NCI-H2081 (cell line): ENCODE measurements at regions not wholly inside any gene's neighbourhood (a gene's known extent, or its start where the extent isn't known, plus 50 kb on each side); places are given as distances from the start of the nearest gene placed in this dataset.

Source experiments
- DNase-seq, 2 experiments: peaks; one replicate each; lab custom pipeline; 2025; lab: John Stamatoyannopoulos, UW

DNA sequence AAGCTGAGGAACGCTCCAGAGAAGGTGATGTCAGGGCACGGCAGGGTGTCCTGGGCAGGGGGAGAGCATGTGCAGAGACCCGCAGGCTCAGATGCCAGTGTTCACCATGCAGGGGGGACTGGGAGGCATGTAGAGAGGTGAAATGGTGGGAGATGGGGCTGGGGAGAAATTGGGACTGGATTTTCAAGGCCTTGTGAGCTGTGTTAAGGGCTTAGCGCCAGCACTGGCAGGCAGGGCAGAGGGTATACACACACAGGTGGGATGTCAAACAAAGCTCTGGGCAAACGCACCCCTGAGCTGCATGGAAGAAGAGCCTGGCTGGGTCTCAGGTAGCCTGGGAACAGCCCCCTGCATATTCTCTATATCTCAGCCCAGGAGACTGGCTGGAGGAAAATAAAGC, 282.7 kb downstream of the SHQ1 start:
- DNase-seq: no peak

DNA sequence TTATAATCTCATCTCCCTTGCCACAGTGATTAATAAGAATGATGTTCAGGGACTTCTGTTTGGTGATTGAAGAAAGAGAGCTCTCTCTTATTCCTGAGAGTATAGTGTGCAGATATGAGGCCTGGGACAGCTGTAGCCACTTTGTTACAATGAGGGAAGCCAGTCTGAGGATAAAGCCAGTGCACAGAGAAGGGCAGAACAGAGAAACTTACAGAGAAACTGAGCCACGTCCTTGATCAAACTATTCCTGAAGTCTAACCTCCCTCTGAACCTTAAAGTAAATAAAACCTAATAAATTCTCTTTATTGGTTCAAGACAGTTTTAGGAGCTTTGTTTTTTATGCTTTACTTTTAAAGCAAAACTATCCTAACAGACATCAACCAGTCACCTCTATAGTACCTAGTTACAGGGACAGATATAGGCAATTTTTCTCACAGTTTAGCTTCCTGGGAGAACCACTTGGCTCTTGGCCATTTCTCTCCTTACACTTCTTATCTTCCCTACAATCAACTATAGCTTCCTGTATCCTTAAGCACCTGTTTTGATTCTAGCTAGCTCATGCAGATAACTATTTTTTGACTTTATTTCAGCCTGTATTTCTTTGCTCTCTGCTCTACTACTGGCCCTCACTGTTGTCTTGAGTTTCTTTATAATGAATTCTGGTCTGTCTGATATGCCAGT, 284.4 kb downstream of the SHQ1 start:
- DNase-seq: no peak

DNA sequence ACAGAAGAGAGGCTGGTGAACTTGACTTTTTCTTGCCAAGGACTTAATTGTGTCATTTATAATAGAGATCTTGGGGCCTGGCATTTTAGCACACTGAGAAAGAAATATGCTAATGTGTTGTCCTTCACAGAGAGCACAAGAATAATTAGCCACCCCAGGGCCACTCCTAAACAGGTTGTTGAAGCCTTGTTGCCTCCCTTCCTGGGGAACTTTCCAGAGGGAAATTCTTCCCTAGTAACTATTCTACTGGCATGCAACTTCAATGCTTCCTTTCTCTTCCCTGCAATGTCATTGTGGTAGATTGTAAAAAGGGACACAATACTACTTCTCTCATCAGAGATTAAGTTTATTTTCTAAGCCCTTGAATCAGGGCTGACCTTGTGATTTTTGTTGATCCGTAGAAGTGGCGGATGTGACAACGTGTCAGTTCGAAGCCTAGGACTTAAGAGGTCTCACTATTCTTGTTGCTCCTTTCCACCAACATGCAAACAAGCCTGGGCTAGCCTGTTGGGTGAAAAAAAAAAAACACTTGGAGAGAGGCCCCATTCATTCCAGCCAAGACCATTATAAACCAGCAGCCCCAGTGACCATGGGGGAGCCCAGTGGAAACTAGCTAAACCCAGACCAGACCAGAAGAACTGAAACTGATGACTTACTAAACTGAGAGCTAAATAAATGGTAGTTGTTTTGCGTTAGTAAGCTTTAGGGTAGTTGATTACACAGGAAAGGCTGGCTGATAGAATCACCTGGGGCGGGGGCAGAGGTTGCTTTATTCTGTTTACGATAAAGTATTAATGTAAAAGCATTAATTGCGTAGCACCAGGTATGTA, 287.2 kb downstream of the SHQ1 start:
- no peak for DNase-seq

DNA sequence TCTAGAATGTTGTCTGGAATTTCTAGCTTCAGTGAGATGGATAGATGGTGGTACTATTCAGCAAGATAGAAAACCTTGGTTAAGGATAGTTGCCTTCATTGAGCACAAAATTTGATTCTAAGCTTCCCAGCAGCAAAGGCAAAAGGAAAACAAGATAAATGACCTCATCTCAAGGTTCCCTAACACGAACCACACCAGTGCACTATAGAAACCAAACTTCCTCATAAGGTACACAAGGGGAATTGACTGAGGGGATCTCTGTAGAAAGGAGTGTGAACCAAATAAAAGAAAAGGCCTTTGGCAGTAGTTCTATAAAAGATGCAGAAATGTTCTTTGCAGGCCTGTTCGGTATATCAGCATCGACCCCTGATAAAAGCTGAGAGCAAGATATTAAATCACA, 288.9 kb downstream of the SHQ1 start:
- no peak for DNase-seq

DNA sequence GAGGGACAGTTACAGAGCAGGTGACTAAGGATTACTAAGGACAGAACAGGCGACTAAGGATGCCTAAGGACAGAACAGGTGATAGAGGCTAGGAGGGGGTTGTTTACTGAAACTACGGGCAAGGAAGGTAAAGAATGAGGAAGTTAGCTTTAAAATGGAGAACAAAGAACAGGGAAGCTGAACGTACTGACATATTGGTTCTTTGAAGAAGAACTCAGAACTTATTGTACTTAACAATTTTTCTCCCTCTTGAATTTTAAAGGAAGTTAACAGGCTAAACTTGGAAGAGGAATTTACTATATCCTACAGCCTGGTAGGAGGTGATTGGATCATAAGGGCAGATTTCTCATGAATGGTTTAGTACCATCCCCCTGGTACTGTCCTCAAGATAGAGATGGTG, 290.2 kb downstream of the SHQ1 start:
- DNase-seq: no peak

DNA sequence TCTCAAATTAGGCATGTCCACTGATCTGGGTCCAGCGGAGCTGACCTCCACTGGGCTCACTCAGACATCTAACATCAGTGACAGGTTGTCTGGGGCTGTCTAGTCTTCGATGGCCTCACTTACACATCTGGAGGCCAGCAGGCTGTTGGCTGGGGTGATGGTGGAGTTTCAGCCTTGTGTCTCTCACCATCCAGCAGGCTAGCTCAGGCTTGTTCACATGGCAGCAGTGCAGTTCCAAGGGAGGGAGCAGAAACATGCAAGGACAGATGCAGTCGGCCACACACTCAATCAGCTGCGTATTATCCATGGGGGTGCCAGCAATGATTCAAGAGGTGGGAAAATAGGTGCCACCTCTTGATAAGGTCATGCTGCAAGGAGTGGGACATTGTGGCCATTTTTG, 292.5 kb downstream of the SHQ1 start:
- DNase-seq: no peak

DNA sequence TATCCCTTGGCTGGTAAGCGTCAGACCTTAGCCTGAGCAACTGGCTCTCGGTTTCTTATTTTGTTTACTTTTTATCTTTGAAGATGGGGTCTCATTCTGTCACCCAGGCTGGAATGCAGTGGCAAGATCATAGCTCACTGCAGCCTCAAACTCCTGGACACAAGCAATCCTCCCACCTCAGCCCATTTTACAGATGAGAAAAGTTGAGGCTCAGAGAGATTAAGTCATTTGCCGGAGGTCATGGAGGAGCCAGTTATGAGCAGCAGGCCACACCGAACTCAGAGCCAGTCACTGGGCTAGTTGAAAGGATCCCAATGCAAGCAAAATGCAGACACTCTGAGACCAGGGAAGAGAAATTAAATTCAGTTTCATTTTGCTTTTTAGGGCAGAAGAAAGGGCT, 293.6 kb downstream of the SHQ1 start:
- DNase-seq: no peak

DNA sequence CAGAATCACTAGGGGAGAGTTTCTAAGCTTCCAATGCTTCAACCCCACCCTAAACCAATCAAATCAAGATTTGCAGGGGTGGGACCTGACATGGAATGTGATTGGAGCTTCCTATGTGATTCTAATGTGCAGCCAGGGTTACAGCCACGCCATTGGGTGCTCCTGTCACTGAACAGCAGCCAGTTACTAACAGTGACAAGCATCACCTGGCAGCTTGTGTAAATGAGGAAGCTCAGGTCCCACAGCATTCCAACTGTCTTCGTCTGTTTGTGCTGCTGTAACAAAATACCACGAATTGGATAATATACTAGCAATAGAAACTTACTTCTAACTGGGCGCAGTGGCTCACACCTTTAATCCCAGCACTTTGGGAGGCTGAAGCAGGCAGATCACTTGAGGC, 294.9 kb downstream of the SHQ1 start:
- no peak for DNase-seq

DNA sequence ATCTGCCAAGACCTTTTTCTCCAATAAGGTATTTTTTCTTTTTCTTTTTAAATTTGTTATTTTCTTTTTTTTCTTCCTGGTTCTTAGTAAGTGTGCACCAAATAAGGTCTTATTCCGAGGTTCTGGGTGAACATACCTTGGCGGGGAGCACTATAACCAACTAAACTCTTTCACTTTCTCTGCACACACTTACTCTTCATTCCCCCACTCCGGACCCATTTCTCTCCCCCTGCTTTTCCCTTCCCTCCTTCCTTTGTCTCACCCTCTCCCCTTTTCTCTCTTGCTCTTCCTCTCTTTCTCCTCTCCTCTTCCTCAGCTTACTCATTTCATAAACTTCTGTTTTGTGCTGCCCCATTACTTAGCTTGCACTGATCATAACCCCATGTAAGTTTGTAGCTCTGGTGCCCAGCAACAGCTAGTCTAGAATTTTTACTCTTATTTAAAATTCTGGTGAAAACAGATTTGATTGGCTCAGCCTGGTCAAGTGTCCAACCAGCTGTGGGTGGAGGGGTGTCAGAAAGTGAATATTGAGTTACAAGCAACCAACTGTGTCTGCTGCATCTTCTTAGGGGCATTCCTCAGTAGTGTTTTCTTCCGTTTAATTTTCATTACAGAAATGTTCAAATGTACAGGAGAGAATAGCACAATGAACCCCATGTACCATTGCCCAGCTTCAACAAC, 297.5 kb downstream of the SHQ1 start:
- DNase-seq: no peak

DNA sequence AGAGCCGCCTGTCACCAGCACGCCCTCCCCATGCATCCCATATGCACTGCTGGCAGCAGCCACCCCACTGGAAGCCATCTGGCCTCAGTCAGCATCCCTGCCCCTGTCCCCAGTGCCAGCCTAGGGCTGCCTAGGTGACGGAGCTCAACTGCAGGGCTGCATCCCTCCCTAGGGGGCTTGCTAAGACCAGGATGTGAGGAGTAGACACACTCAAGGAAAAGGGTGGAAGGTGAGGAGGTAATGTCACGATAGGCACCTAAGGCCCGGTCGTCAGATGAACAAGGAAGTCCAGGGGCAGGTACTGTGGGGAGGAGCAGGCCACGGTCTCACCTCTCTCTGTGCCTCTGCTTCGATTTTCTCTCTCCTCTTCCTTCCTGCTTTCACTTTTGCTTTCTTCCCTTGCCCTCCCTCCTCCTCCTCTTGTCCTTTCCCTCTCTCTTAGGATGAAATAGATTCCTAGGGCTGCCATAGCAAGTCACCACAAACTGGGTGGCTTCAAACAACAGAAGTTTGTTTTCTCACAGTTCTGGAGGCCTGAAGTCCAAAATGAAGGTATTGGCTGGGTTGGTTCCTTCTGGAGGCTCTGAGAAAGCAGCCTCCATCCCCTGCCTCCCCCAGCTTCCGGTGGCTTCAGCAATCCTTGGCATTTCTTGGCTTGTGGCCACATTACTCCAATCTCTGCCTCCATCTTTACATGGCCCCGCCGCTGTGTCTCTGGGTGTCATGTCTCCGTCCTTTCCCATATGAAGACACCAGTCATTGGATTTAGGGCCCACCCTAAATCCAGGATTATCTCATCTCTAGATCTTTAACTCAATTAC, 298.3 kb downstream of the SHQ1 start:
- DNase-seq: no peak

DNA sequence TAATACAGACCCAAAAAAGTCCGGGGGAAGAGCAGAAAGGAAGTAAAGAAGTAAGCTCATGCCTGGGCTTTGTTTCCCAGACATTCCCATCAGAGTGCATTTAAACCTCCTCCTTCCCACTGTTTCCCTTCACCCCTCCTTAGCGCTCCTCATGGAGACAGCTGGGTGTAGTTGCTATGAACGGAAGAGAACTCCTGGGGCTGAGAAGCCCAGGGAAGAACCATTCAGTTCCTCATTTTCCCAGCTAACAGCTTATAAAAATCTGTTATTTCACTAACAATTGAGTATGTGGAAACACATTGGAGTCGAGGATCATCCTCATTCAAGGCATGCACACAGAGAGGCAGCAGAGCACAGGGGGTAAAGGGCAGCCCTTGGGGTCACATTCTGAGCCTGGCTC, 299.3 kb downstream of the SHQ1 start:
- no peak for DNase-seq

DNA sequence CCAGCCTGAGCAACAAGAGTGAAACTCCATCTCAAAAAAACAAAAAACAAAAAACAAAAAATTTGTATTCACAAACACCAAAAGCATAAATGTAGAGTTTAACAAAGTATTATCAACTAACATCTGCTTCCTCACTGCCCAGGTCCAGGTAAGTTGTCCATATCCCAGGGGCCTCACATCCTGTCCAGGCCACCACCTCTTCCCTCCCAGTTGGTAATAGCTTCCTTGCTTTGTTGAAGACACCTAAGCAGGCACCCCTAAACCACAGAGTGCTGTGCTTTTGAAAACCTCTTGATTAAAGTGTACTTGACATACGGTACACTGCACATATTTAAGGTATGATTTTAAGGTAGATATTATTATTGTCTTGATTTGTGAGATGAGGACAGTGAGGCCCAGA, 299.8 kb downstream of the SHQ1 start:
- no peak for DNase-seq

DNA sequence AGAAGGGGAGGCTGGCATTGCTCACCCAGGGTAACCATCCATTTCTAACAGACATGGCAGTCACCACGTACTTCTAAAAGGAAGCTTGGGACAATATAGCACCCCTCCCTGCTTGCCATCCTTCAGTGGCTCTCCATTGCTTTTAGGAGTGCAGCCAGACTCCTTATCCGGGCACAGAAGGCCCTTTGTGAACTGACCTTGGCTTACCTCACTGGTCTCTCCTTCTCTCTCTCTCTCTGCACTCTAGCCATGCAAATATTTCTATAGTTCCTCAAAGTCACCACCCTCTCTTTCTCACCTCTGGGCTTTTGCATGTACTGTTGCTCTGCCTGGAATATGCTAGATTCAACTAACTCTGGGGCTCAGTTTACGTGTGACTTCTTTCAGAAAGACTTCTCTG, 301.1 kb downstream of the SHQ1 start:
- no peak for DNase-seq

DNA sequence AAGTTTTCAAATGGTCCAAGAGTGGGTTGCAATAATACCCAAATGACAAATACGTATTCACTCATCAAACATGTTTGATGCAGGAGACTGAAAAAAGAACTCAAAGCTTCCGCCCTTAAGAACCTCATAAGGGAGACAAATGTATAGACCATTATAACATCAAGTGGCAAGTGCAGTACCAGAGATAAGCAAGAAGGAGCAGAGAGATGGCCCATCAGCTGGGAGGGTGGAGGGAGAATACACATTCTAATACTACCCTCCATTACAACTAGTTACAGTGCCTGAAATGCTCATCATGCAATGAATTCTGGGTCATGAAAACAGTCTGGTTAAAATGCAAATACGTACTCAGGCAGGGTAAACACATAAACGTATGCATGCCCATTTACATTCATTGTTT, 304.0 kb downstream of the SHQ1 start:
- no peak for DNase-seq

DNA sequence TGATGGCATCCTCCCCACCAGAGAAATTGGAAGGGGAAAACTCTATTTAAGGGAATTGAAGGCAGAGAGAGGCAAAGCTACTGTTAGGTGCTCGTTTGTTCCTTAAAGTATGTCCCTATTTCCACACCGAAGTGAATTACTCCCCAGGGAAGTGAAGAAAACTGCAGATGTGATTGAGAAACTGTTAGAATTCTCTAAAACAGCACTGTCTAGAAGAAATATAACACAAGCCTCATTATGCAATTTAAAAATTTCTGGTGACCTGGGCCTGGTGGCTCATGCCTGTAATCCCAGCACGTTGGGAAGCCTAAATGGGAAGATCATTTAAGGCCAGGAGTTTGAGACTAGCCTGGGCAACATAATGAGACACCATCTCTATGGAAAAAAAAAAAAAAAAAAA, 305.0 kb downstream of the SHQ1 start:
- DNase-seq: no peak

DNA sequence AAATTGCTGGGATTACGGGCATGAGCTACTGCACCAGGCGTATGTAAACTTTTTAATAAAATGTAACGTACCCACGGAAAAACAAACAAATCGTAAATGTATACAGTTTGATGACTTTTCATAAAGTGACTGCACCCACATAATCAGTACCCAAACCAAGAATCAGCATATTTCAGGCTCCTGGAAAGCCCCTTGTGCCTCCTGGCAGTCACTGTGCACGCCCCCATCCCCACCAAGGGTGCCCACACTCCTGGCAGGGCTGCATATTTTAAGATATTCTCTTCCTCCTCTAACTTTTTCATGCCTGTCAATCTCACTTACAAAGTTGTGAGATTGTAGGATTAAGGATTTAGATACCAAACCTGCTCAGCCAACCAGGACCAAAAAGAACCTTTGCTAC, 305.5 kb downstream of the SHQ1 start:
- DNase-seq: no peak

DNA sequence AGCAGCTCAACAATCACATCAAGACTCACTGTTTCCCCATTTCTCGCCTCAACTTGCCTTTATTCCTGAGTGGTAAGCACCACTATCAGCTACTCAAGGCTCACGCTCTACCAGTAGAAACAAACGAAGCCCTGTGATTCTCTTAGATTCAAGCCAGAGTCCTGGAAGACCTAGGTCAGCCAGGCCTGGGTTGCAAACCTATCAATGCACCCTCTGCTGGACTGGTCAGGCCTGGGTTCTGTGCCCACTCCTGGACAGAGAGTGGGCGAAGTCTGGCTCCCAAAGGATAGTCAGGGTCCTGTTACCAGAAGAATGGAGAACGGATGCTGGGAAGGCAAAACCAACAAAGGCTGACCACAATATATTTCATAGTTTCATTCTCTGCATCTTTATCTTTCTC, 308.4 kb downstream of the SHQ1 start:
- DNase-seq: no peak

DNA sequence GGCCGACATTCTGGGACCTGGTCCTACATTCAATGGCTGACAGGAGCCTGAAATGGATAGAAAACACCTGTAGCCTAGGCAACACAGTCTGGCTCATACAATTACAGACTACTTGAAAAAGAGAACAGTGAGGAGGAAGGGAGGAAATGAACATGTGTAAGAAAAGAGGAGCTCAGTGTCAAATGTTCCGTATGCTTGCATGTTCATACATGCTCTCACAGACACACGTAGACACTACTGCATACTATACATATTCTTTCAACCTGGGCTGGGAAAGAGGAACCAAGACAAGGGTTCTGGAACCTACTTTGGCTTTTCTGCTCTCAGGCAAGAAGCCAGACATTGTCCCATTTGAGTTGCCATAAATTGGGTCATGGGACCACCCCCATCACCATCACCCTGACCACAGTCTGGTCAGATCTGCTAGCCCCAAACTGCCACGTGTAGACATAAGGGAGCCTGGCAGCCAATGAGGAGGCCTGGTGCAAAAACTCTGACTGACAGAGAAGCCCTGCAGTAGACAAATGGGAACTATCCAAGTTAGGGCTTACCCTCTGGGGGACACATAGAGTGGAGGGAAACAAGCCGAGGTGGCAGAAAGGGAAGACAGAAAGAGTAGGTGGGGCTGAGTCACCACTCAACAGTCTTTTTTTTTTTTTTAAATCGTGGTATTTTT, 310.0 kb downstream of the SHQ1 start:
- no peak for DNase-seq

DNA sequence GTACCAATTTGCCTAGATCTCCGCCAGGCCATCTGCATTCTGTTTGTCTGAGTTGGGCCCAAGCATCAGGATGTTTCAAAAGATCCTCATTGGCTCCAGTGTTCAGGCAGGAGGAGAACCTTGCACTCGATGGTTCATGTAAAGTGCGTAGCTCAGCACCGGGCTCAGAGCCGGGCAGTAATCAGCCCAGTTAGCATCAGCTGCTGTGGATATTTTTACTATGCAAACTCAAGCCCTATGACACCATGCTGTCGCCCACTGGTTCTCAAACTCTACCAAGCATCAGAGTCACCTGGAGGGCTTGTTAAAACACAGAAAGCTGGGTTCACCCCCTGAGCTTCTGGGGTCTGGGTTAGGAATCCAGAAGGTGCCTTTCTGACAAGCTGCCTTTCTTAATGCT, 310.8 kb downstream of the SHQ1 start:
- DNase-seq: no peak

DNA sequence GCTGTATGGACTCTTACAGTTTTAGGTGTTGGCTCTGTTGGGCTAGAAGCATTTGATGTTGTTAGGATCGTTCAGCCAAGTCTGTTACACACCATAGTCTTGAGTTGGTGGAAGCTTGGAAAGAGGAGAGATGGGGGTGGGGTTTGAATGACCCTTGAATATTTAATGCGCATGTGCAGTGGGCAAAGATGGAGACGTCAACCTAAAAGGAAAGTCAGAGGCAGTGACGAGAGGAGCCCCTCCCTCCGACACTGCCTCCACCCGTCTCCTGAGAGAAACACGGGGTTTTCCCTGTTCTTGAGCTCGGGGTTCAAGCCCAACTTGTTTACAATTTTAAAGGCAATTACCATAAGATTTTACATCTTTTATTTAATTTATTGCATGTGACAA, 311.4 kb downstream of the SHQ1 start:
- DNase-seq: no peak

DNA sequence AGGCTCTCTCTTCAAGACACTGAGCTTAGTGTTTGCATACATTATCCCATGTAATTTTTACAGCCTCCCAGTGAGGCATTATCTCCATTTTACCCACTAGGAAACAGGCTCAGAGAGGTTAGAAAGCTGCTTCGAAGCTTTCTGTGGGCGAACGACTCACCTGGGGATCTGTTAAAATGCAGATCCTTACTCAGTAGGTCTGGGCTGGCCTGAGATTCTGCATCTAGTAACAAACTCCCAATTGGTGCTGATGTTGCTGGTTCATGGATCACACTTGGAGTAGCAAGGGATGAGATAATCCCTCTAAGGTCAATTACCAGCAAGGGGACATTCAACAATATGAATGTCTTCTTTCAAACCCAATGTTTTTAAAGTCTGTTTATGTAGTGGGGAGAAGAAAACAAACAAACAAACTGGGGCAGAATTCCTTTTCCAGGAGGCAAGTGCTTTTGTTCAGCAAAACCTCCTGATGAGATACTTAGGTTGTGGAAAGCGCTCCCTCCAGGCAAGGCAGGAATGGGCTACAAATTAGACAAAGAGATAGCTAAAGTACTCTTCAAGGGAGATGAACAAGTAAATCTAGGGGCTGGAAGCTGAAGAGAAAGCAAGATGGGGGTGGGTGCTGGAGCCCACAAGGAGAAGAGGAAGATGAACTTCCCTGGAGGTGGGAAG, 311.9 kb downstream of the SHQ1 start:
- DNase-seq: no peak
